Keratinocyte (primary cell): ENCODE measurements at regions not wholly inside any gene's neighbourhood (a gene's known extent, or its start where the extent isn't known, plus 50 kb on each side); places are given as distances from the start of the nearest gene placed in this dataset.
A peak's percentile ranks its signal among the peaks of the same experiment; 100 is the strongest.

Source experiments
- EZH2 ChIP-seq: IDR thresholded peaks from one replicate; pipeline ENCODE4 v1.6.1; 2012; ENCODE audit warnings: inconsistent platforms, mild to moderate bottlenecking, low read length, moderate library complexity
- TF ChIP-seq, protein P1 (sequence below), 3 experiments: IDR thresholded peaks in 1 of 3; conservative IDR thresholded peaks in 1 of 3; optimal IDR thresholded peaks in 1 of 3; 2 replicates in 2 of 3; 3 replicates in 1 of 3; pipeline versions ENCODE3 to v1.5.1; 2011; ENCODE audit warnings: low read length in 3 of 3, mild to moderate bottlenecking in 3 of 3, moderate library complexity in 2 of 3, control low read depth in 1 of 3, inconsistent platforms in 1 of 3; ENCODE audit not compliant: insufficient read depth in 2 of 3; ENCODE audit errors: extremely low read depth in 1 of 3

DNA sequence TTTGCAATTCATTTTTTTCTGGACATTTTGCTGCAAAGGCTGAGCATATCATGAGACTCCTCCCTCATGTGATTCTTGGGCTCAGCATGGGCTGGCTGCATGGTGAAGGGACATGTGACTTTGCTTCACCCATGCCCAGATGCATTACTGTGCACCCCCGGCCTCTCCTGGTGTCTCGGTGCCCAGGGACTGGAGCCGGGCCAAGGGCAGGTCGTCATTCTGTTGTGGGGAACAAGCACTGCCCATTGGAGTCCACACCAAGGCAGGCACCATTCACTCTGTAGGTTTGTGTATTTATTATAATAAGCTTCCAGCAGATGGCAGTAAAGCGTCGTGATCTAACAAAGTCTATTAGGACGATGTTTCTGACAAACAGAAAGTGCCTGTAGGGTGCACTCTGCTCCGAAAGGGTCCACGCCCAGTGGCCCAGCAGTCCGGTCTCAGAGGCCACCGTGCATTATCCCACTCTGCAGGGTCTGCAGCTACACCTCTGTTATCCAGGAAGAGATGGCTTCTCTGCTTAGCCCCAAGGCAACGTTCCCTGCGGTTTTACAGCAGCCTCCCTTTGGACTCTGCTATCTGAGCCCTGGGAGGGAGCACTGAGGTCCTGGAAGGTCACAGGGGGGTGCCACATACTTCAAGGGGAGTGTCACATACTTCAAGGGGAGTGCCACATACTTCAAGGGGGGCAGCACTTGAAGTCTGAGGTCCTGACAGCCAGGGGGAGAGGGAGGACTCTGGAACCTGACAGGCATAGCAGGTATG is 219.6 kb downstream of the TSN start:
- TF ChIP-seq, protein P1, sequence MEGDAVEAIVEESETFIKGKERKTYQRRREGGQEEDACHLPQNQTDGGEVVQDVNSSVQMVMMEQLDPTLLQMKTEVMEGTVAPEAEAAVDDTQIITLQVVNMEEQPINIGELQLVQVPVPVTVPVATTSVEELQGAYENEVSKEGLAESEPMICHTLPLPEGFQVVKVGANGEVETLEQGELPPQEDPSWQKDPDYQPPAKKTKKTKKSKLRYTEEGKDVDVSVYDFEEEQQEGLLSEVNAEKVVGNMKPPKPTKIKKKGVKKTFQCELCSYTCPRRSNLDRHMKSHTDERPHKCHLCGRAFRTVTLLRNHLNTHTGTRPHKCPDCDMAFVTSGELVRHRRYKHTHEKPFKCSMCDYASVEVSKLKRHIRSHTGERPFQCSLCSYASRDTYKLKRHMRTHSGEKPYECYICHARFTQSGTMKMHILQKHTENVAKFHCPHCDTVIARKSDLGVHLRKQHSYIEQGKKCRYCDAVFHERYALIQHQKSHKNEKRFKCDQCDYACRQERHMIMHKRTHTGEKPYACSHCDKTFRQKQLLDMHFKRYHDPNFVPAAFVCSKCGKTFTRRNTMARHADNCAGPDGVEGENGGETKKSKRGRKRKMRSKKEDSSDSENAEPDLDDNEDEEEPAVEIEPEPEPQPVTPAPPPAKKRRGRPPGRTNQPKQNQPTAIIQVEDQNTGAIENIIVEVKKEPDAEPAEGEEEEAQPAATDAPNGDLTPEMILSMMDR (optimal IDR thresholded peaks at IDR 0.05 in 1 of 3, IDR thresholded peaks at IDR 0.05 in 1 of 3, conservative IDR thresholded peaks at IDR 0.05 in 1 of 3; ENCODE audit: extremely low read depth in 1 of 3, insufficient read depth in 2 of 3, low read length in 3 of 3): peak; percentile 47 to 57 (median 54)
- TF ChIP-seq EZH2: no peak
